ENCODE measurements at regions not wholly inside any gene's neighbourhood (a gene's known extent, or its start where the extent isn't known, plus 50 kb on each side); places are given as distances from the start of the nearest gene placed in this dataset.

DNA sequence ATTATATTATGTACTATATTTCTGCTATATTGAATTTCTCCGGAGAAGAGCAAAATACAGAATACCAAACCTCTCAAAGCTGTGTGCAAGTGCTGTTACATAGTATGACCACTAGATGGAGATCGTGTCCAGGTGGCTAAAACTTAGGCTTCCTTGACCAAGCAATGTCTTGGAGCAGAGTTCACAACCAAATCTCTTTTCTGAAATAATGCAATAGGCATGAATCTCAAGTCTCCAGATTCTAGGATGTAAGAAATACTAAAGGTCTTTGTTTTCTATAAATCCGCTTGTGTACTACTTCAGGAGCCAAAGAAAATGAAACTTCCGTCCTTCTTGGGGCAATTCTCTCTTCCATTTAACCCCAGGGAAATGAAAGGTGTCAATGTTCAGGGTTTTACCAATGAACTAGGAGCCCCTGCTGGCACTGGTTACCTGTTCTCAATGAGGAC is 181.5 kb upstream of the RAI14 start:
- Histone ChIP-seq H3K4me1 (ENCODE audit: control insufficient read depth in 2 of 2, insufficient read depth in 2 of 2, low read length in 1 of 2) (no peaks in the 10 kb centered on the region), H3K27me3 (ENCODE audit: control insufficient read depth in 1 of 2, insufficient read depth in 2 of 2, low read length in 2 of 2) (no peaks in the 10 kb centered on the region)

DNA sequence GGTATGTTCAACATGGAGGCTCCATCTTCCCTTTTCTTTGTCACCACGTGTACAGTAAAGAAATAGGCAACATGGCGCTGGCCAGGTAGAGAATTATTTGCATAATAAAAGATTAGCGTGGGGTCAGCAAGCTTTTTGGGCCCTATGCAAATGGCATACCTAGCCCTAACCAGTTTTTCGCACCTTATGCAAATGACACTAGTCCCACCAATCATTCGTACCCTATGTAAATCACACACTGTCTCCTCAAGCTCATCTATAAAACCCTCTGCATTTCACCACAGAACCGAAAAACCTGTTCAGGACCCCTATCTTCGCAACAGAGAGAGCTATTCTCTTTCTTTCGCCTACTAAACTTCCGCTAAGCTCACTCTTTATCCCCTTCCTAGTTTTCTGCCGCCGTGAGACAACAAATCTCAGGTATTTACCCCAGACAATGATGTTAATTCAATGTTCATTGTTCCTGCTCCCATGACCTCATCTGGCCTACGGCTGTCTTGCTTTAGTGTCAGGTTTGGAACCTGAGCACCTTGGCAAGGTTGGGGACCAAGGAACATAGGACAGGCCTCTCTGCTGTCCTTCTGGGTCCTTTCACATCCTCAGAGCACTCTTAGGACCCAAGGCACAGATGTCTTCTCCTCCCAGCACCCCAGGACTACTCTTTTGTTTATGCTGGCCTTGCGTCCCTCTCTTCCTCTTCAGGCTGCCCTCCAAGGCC is 180.7 kb upstream of the RAI14 start:
- H3K9me3 ChIP-seq (ENCODE audit: control insufficient read depth in 2 of 2, insufficient read depth in 1 of 2, low read depth in 1 of 2, low read length in 1 of 2), result no peaks in the 10 kb centered on the region
- H3K4me3 ChIP-seq (ENCODE audit: low read depth in 1 of 2, low read length in 2 of 2), result no peak overlapping the region
- H3K27me3 ChIP-seq (ENCODE audit: control insufficient read depth in 1 of 2, insufficient read depth in 2 of 2, low read length in 2 of 2), result no peaks in the 10 kb centered on the region
- H3K4me1 ChIP-seq (ENCODE audit: control insufficient read depth in 2 of 2, insufficient read depth in 2 of 2, low read length in 1 of 2), result no peaks in the 10 kb centered on the region
- H3K27ac ChIP-seq (ENCODE audit: low read depth in 2 of 2, low read length in 1 of 2), result no peak overlapping the region
- no peaks in the 10 kb centered on the region for H3K36me3 ChIP-seq (ENCODE audit: control insufficient read depth in 2 of 2, insufficient read depth in 2 of 2, low read length in 1 of 2)
- WGBS, 2 donors, result 80 to 81% methylated on average over 13 of the region's 13 CpGs

More for the DNA sequence above, 181.5 kb upstream of the RAI14 start:
- no peaks in the 10 kb centered on the region for H3K9me3 ChIP-seq (ENCODE audit: control insufficient read depth in 2 of 2, insufficient read depth in 1 of 2, low read depth in 1 of 2, low read length in 1 of 2)
- H3K4me3 ChIP-seq (ENCODE audit: low read depth in 1 of 2, low read length in 2 of 2), result no peak overlapping the region
- no peaks in the 10 kb centered on the region for H3K36me3 ChIP-seq (ENCODE audit: control insufficient read depth in 2 of 2, insufficient read depth in 2 of 2, low read length in 1 of 2)
- WGBS, 2 donors, result 22 to 29% methylated on average over 4 of the region's 4 CpGs
- no peak overlapping the region for H3K27ac ChIP-seq (ENCODE audit: low read depth in 2 of 2, low read length in 1 of 2)

DNA sequence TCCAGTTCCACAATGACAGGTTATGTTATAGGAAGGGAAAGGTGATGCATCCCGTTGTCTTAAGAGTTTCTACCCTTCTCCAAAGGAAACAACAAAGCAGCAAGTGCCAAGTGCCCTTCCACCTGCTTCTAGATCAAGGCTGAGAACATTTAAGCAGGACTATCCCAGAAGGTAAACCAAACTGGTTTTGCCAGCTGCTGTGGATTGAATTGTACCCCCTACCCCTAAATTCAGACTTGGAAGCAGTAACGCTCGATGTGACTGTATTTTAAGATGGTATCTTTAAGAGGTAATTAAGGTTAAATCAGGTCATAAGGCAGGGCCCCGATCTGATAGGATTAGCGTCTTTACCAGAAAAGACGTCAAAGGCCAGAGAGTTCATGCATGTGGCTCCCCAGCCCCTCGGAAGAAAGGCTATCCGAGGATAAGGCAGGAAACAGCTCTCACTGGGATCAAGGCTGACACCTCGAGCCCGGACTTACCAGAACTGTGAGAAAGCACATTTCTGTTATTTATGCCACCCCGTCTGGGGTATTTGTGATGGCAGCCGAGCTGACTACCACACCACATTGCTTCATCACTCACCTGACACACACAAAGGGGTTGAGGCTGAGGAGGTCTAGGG is 179.1 kb upstream of the RAI14 start:
- Histone ChIP-seq H3K27ac (ENCODE audit: low read depth in 2 of 2, low read length in 1 of 2) (no peak overlapping the region), H3K36me3 (ENCODE audit: control insufficient read depth in 2 of 2, insufficient read depth in 2 of 2, low read length in 1 of 2) (no peaks in the 10 kb centered on the region), H3K4me3 (ENCODE audit: low read depth in 1 of 2, low read length in 2 of 2) (no peak overlapping the region), H3K27me3 (ENCODE audit: control insufficient read depth in 1 of 2, insufficient read depth in 2 of 2, low read length in 2 of 2) (no peaks in the 10 kb centered on the region), H3K4me1 (ENCODE audit: control insufficient read depth in 2 of 2, insufficient read depth in 2 of 2, low read length in 1 of 2) (no peaks in the 10 kb centered on the region), H3K9me3 (ENCODE audit: control insufficient read depth in 2 of 2, insufficient read depth in 1 of 2, low read depth in 1 of 2, low read length in 1 of 2) (peaks cover 0 to 2% of the 10 kb centered on the region in 2 donors)
- WGBS, 2 donors, result 82 to 86% methylated on average over 12 of the region's 12 CpGs

DNA sequence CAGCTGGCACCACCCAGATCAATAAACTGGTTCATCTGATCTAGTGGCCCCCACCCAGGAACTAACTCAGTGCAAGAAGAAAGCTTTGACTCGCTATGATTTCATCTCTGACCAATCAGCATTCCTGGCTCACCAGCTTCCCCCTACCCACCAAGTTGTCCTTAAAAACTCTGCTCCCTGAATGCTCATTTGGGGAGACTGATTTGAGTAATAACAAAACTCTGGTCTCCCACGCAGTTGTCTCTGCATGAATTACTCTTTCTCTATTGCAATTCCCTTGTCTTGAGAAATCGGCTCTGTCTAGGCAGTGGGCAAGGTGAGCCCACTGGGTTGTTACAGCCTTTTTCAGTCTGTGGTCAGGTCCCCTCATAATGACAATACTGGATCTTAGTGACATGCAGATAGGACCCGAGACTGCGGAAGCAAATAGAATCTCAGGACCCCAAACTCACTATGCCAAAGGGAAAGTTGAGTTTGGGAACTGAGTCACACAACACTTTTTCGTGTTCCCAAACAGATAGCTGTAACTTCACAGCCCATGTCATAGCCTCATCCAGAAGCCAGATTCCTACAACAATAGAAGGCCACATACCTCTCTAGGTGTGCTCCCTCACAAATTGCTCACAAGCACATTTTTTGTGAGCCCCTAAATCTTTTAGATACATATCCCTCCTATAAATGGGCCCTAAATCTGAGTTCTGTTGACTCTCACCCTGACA is 175.2 kb upstream of the RAI14 start:
- Histone ChIP-seq H3K4me1 (ENCODE audit: control insufficient read depth in 2 of 2, insufficient read depth in 2 of 2, low read length in 1 of 2) (no peaks in the 10 kb centered on the region), H3K36me3 (ENCODE audit: control insufficient read depth in 2 of 2, insufficient read depth in 2 of 2, low read length in 1 of 2) (no peaks in the 10 kb centered on the region), H3K4me3 (ENCODE audit: low read depth in 1 of 2, low read length in 2 of 2) (no peak overlapping the region), H3K27me3 (ENCODE audit: control insufficient read depth in 1 of 2, insufficient read depth in 2 of 2, low read length in 2 of 2) (no peaks in the 10 kb centered on the region), H3K9me3 (ENCODE audit: control insufficient read depth in 2 of 2, insufficient read depth in 1 of 2, low read depth in 1 of 2, low read length in 1 of 2) (peaks cover 0 to 3% of the 10 kb centered on the region in 2 donors), H3K27ac (ENCODE audit: low read depth in 2 of 2, low read length in 1 of 2) (no peak overlapping the region)
- WGBS, 2 donors, result 73 to 84% methylated on average over 6 of the region's 6 CpGs

DNA sequence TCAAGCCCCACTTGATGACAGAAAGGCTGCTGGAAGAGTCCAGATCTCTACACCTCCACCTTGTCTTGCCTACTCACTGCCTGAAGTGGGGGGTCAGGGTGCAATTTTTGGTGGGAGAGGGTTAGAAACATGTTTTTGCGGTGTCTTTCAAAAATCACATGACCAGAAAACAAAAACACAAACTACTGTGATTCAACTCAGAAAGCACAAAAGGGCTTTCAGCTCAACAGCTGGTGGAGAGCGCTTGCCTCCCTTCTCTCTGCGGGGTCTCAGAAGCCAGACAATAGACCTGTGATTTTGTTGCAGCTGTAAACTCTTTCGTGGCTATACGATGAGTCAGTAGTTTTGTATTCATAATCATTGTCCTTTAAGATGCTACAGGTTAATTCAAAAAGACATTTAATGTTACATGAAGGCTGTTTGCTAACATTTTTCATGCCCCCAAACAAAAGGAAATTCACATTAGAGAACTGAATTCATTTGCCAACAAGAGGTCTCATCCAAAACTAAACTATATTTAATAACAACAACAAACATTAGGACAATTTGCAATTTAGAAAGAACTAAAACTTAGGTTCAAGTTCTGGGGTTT is 172.6 kb upstream of the RAI14 start:
- H3K4me3 ChIP-seq (ENCODE audit: low read depth in 1 of 2, low read length in 2 of 2), result no peak overlapping the region
- H3K4me1 ChIP-seq (ENCODE audit: control insufficient read depth in 2 of 2, insufficient read depth in 2 of 2, low read length in 1 of 2), result no peaks in the 10 kb centered on the region
- WGBS, 2 donors, result 62 to 69% methylated on average over 5 of the region's 5 CpGs
- H3K27me3 ChIP-seq (ENCODE audit: control insufficient read depth in 1 of 2, insufficient read depth in 2 of 2, low read length in 2 of 2), result no peaks in the 10 kb centered on the region
- no peaks in the 10 kb centered on the region for H3K36me3 ChIP-seq (ENCODE audit: control insufficient read depth in 2 of 2, insufficient read depth in 2 of 2, low read length in 1 of 2)
- peaks cover 0 to 3% of the 10 kb centered on the region in 2 donors for H3K9me3 ChIP-seq (ENCODE audit: control insufficient read depth in 2 of 2, insufficient read depth in 1 of 2, low read depth in 1 of 2, low read length in 1 of 2)
- no peak overlapping the region for H3K27ac ChIP-seq (ENCODE audit: low read depth in 2 of 2, low read length in 1 of 2)

DNA sequence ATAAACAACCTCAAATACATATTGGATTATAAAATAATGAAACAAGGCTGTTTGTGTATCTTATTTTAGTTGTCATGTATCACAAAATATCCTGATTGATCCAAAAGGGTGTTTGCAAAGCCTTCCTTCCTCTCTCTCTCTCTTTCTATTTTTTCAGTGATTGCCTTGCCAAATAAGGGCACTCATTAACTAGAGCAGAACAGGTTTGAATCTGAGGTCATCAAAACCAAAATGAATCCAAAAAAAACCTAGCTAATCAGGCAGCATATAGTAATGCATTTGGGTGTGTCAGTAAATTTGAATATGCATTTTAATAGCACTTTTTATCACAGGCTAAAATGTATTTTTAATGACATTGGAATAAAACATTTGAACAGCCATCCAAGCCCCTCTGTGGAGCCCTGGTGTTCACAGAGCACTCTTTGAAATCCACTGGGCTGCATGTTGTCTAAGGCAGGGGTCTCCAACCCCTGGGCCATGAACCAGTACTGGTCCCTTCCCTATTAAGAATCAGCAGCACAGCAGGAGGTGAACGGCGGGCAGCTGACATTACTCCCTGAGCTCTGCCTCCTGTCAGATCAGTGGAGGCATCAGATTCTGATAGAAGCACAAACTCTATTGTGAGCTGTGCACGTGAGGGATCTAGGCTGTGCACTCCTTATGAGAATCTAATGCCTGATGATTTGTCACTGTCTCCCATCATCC is 171.8 kb upstream of the RAI14 start:
- WGBS, 2 donors, result 50 to 73% methylated on average over 3 of the region's 3 CpGs
- Histone ChIP-seq H3K9me3 (ENCODE audit: control insufficient read depth in 2 of 2, insufficient read depth in 1 of 2, low read depth in 1 of 2, low read length in 1 of 2) (peaks cover 0 to 3% of the 10 kb centered on the region in 2 donors), H3K4me3 (ENCODE audit: low read depth in 1 of 2, low read length in 2 of 2) (no peak overlapping the region), H3K36me3 (ENCODE audit: control insufficient read depth in 2 of 2, insufficient read depth in 2 of 2, low read length in 1 of 2) (no peaks in the 10 kb centered on the region), H3K4me1 (ENCODE audit: control insufficient read depth in 2 of 2, insufficient read depth in 2 of 2, low read length in 1 of 2) (peaks cover 0 to 3% of the 10 kb centered on the region in 2 donors), H3K27me3 (ENCODE audit: control insufficient read depth in 1 of 2, insufficient read depth in 2 of 2, low read length in 2 of 2) (no peaks in the 10 kb centered on the region), H3K27ac (ENCODE audit: low read depth in 2 of 2, low read length in 1 of 2) (no peak overlapping the region)

DNA sequence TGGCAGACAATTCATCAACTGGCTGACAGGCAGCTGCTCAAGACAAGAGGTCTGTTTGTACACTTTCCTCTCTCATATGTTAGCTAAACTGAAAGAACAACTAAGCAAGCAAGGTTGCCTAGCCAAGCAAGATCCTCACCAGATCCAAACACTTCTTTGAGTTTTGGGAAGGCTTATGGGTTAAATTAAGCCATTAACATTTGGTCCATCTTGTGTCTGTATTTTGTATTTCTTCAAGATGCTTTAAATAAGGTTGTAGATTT is 170.4 kb upstream of the RAI14 start:
- no peaks in the 10 kb centered on the region for H3K27me3 ChIP-seq (ENCODE audit: control insufficient read depth in 1 of 2, insufficient read depth in 2 of 2, low read length in 2 of 2)
- H3K4me1 ChIP-seq (ENCODE audit: control insufficient read depth in 2 of 2, insufficient read depth in 2 of 2, low read length in 1 of 2), result peaks cover 0 to 3% of the 10 kb centered on the region in 2 donors
- no peaks in the 10 kb centered on the region for H3K36me3 ChIP-seq (ENCODE audit: control insufficient read depth in 2 of 2, insufficient read depth in 2 of 2, low read length in 1 of 2)
- H3K4me3 ChIP-seq (ENCODE audit: low read depth in 1 of 2, low read length in 2 of 2), result no peak overlapping the region
- H3K9me3 ChIP-seq (ENCODE audit: control insufficient read depth in 2 of 2, insufficient read depth in 1 of 2, low read depth in 1 of 2, low read length in 1 of 2), result peaks cover 0 to 3% of the 10 kb centered on the region in 2 donors
- H3K27ac ChIP-seq (ENCODE audit: low read depth in 2 of 2, low read length in 1 of 2), result no peak overlapping the region

DNA sequence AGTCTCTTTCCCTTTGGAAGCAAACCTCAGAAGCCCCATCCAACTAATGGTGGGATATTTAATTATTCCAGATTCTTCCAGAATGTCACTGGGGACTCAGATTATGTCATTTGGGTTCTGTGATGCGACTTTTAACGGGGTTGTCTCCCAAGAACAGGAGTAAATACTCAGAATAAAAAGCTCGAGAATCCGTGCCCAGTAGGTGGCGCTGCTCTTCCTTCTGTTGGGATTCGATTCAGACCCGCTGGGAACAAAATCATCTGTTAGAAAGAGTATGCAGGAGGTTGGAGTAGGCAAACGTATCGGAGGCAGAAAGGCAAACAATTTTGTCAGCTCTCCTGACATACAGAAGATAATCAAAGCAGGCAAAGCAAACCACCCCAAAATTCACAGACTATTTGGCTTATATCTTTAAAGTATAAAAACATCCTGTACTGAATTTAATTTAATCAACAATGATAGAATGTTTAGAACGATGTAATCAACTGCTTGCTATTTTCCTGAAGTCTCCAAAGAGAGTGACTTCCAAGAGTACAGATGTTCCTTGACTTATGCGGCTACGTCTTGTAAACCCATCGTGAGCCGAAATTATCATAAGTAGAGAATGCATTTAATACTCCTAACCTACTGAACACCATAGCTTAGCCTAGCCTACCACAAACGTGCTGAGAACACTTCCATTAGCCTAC is 169.8 kb upstream of the RAI14 start:
- H3K36me3 ChIP-seq (ENCODE audit: control insufficient read depth in 2 of 2, insufficient read depth in 2 of 2, low read length in 1 of 2), result no peaks in the 10 kb centered on the region
- no peak overlapping the region for H3K27ac ChIP-seq (ENCODE audit: low read depth in 2 of 2, low read length in 1 of 2)
- peaks cover 0 to 3% of the 10 kb centered on the region in 2 donors for H3K4me1 ChIP-seq (ENCODE audit: control insufficient read depth in 2 of 2, insufficient read depth in 2 of 2, low read length in 1 of 2)
- H3K27me3 ChIP-seq (ENCODE audit: control insufficient read depth in 1 of 2, insufficient read depth in 2 of 2, low read length in 2 of 2), result no peaks in the 10 kb centered on the region
- no peak overlapping the region for H3K4me3 ChIP-seq (ENCODE audit: low read depth in 1 of 2, low read length in 2 of 2)
- peaks cover 0 to 3% of the 10 kb centered on the region in 2 donors for H3K9me3 ChIP-seq (ENCODE audit: control insufficient read depth in 2 of 2, insufficient read depth in 1 of 2, low read depth in 1 of 2, low read length in 1 of 2)
- 20 to 21% methylated on average over 15 of the region's 15 CpGs for WGBS, 2 donors

DNA sequence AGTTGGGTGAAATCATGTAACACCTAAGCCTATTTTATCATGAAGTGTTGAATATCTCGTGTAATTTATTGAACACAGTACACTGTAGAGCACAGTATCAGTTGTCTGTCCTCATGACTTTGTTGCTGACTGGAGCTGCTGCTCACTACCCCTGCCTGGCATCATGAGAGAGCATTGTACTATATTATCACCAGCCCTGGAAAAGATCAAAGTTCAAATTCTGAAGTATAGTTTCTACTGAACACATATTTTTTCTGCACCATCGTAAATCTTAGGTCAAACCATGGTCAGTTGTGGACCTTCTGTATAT is 169.3 kb upstream of the RAI14 start:
- H3K36me3 ChIP-seq (ENCODE audit: control insufficient read depth in 2 of 2, insufficient read depth in 2 of 2, low read length in 1 of 2), result no peaks in the 10 kb centered on the region
- H3K27me3 ChIP-seq (ENCODE audit: control insufficient read depth in 1 of 2, insufficient read depth in 2 of 2, low read length in 2 of 2), result no peaks in the 10 kb centered on the region
- no peak overlapping the region for H3K4me3 ChIP-seq (ENCODE audit: low read depth in 1 of 2, low read length in 2 of 2)
- no peak overlapping the region for H3K27ac ChIP-seq (ENCODE audit: low read depth in 2 of 2, low read length in 1 of 2)
- 42 to 43% methylated on average over 2 of the region's 2 CpGs for WGBS, 2 donors
- peaks cover 0 to 3% of the 10 kb centered on the region in 2 donors for H3K4me1 ChIP-seq (ENCODE audit: control insufficient read depth in 2 of 2, insufficient read depth in 2 of 2, low read length in 1 of 2)
- peaks cover 0 to 3% of the 10 kb centered on the region in 2 donors for H3K9me3 ChIP-seq (ENCODE audit: control insufficient read depth in 2 of 2, insufficient read depth in 1 of 2, low read depth in 1 of 2, low read length in 1 of 2)

Measured in esophagus (tissue), 2 donors.